Sigmoid colon (tissue), 3 donors: ENCODE measurements at regions not wholly inside any gene's neighbourhood (a gene's known extent, or its start where the extent isn't known, plus 50 kb on each side); places are given as distances from the start of the nearest gene placed in this dataset.

ENCODE experiments used
- POLR2A ChIP-seq, 2 donors: fragments of 450-650 bp; IDR thresholded peaks; one replicate each; pipeline ENCODE4 v1.6.1; 2016; ENCODE audit warnings: antibody characterized with exemption in 2 of 2, mild to moderate bottlenecking in 2 of 2, moderate library complexity in 2 of 2
- TF ChIP-seq, protein P1 (sequence below), 4 experiments: fragments of 450-650 bp in 3 of 4; fragments of 200-600 bp in 1 of 4; IDR thresholded peaks; one replicate each; pipeline ENCODE4 v1.5.1; 2016 to 2019; ENCODE audit warnings: antibody characterized with exemption in 4 of 4, mild to moderate bottlenecking in 3 of 4, moderate library complexity in 2 of 4

DNA sequence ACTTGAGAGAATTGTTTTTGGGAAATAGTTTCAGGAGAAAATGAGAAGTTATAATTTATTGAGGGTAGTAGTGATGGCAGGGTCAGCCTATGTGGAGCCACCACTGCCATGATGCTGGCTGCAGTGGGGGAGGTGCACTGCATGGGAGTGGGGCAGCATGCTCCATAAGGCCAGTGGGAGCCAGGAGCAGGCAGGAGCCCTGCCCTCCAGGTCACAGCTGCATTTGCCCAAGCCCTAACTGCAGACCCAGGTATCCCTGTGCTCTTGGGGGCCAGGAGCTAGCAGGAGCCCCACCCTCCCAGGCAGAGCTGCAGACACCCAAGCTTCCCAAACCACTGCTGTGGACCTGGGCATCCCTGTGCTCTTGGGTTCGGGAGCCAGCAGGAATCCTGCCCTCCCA, 757.3 kb upstream of the CRIM1 start:
- TF ChIP-seq, protein P1, sequence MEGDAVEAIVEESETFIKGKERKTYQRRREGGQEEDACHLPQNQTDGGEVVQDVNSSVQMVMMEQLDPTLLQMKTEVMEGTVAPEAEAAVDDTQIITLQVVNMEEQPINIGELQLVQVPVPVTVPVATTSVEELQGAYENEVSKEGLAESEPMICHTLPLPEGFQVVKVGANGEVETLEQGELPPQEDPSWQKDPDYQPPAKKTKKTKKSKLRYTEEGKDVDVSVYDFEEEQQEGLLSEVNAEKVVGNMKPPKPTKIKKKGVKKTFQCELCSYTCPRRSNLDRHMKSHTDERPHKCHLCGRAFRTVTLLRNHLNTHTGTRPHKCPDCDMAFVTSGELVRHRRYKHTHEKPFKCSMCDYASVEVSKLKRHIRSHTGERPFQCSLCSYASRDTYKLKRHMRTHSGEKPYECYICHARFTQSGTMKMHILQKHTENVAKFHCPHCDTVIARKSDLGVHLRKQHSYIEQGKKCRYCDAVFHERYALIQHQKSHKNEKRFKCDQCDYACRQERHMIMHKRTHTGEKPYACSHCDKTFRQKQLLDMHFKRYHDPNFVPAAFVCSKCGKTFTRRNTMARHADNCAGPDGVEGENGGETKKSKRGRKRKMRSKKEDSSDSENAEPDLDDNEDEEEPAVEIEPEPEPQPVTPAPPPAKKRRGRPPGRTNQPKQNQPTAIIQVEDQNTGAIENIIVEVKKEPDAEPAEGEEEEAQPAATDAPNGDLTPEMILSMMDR (IDR thresholded peaks at IDR 0.05): no peak
- no peak for TF ChIP-seq POLR2A (IDR thresholded peaks at IDR 0.05)
